GM23248 (cell line): ENCODE measurements at regions not wholly inside any gene's neighbourhood (a gene's known extent, or its start where the extent isn't known, plus 50 kb on each side); places are given as distances from the start of the nearest gene placed in this dataset.

Experiments
- EZH2 ChIP-seq: fragments of 200-600 bp; sonication (generic); IDR thresholded peaks from 2 replicates; pipeline ENCODE4 v1.6.1; 2018; ENCODE audit warnings: antibody characterized with exemption, mild to moderate bottlenecking; ENCODE audit not compliant: insufficient read depth, poor library complexity, severe bottlenecking
- EZH2phosphoT487 ChIP-seq: fragments of 200-600 bp; sonication (generic); IDR thresholded peaks from 2 replicates; pipeline ENCODE4 v1.6.1; 2018; ENCODE audit warnings: antibody characterized with exemption, moderate library complexity, mild to moderate bottlenecking, low read depth; ENCODE audit not compliant: insufficient read depth

GRCh38 chr6:19754686-19755085 is 82.5 kb upstream of the ID4 start:
- TF ChIP-seq EZH2 = no peak
- no peak for TF ChIP-seq EZH2phosphoT487
